Transverse colon (tissue), 4 donors: ENCODE measurements at regions not wholly inside any gene's neighbourhood (a gene's known extent, or its start where the extent isn't known, plus 50 kb on each side); places are given as distances from the start of the nearest gene placed in this dataset.

Experiments used
- DNase-seq: peaks from one replicate; pipeline ENCODE4 v3.0.0-alpha.2; 2019
- H3K27ac ChIP-seq, 4 donors: fragments of 200-600 bp; sonication (generic); 2 replicates each; pipeline ENCODE4 v1.5.1; 2016 to 2018; ENCODE audit warnings: inconsistent platforms in 4 of 4
- H3K27me3 ChIP-seq: fragments of 200-600 bp; sonication (generic); 2 replicates; pipeline ENCODE4 v1.5.1; 2017; ENCODE audit warnings: inconsistent platforms
- H3K36me3 ChIP-seq, 4 donors: fragments of 200-600 bp; sonication (generic); 2 replicates each; pipeline ENCODE4 v1.5.1; 2017 to 2019; ENCODE audit warnings: inconsistent platforms in 4 of 4
- H3K4me1 ChIP-seq, 4 donors: fragments of 200-600 bp; sonication (generic); 2 replicates each; pipeline ENCODE4 v1.5.1; 2017 to 2020; ENCODE audit warnings: inconsistent platforms in 4 of 4
- H3K4me3 ChIP-seq, 4 donors: fragments of 200-600 bp; sonication (generic); 1 replicate in 1 of 4; 2 replicates in 3 of 4; pipeline versions ENCODE4 v1.5.1 to v1.6.1; 2017 to 2019; ENCODE audit warnings: inconsistent platforms in 4 of 4
- H3K9me3 ChIP-seq, 2 donors: fragments of 200-600 bp; sonication (generic); 2 replicates each; pipeline ENCODE4 v1.5.1; 2017 to 2019; ENCODE audit warnings: inconsistent platforms in 2 of 2
- CTCF ChIP-seq, 5 experiments: fragments of 200-600 bp in 3 of 5; fragments of 450-650 bp in 2 of 5; sonication (generic) in 3 of 5; IDR thresholded peaks; 1 replicate in 2 of 5; 2 replicates in 3 of 5; pipeline ENCODE4 v1.5.1; 2016 to 2017; ENCODE audit warnings: antibody characterized with exemption in 5 of 5, inconsistent platforms in 3 of 5, mild to moderate bottlenecking in 2 of 5, moderate library complexity in 1 of 5
- EP300 ChIP-seq: sonication (generic); formaldehyde crosslinking; IDR thresholded peaks from one replicate; pipeline ENCODE4 v1.6.1; 2017; ENCODE audit warnings: antibody characterized with exemption, low read depth
- POLR2A ChIP-seq: fragments of 450-650 bp; IDR thresholded peaks from one replicate; pipeline ENCODE4 v1.6.1; 2016; ENCODE audit warnings: antibody characterized with exemption, mild to moderate bottlenecking, moderate library complexity
- POLR2AphosphoS5 ChIP-seq, 3 donors: sonication (generic); formaldehyde crosslinking; IDR thresholded peaks; one replicate each; pipeline ENCODE4 v1.6.1; 2016; ENCODE audit warnings: antibody characterized with exemption in 3 of 3
- WGBS, 2 donors: methylation state at CpG; one replicate each; pipeline ENCODE4 v1.1.5; 2018; ENCODE audit warnings: low coverage in 1 of 2; 5-methylcytosine and 5-hydroxymethylcytosine counted together
- in situ Hi-C, 4 donors: fragments of 200-750 bp; cut with MboI; loops; one replicate each; pipeline versions ENCODE4 v1.15.0 to v1.15.1; 2017; ENCODE audit warnings: low sequenced_read_pairs in 3 of 4, low pct_ligation_motif_present in 1 of 4, low pct_unique_long_range_greater_than_20kb in 1 of 4
- intact Hi-C: fragments of 100-400 bp; cut with DNase I; formaldehyde crosslinking; loops from one replicate; pipeline ENCODE4 v1.15.1; 2023; ENCODE audit warnings: low total_unique reads

GRCh38 chr3:154749514-154749913 is 319.5 kb upstream of the GPR149 start:
- Histone ChIP-seq H3K36me3 (no peaks in the 10 kb centered on the region), H3K27me3 (no peaks in the 10 kb centered on the region), H3K27ac (no peak overlapping the region), H3K4me1 (no peaks in the 10 kb centered on the region), H3K9me3 (no peaks in the 10 kb centered on the region), H3K4me3 (no peak overlapping the region)
- in situ Hi-C loops (no loop called here), intact Hi-C loops (no loop called here)
- TF ChIP-seq EP300 (no peak), CTCF (IDR thresholded peaks at IDR 0.05) (no peak), POLR2AphosphoS5 (IDR thresholded peaks at IDR 0.05) (no peak), POLR2A (no peak)
- DNase-seq: no peak
- 92% methylated on average over 3 of the region's 3 CpGs; no CpG with 5 or more reads in 1 of the 2 donors for WGBS, 2 donors

GRCh38 chr3:154745929-154746328 is 315.9 kb upstream of the GPR149 start:
- no peak for TF ChIP-seq EP300
- no peak for TF ChIP-seq POLR2AphosphoS5 (IDR thresholded peaks at IDR 0.05)
- no peak for TF ChIP-seq CTCF (IDR thresholded peaks at IDR 0.05)
- TF ChIP-seq POLR2A: no peak
- whole genome bisulfite sequencing, 2 donors: 17 to 19% methylated on average over 1 of the region's 1 CpG
- H3K4me1 ChIP-seq: no peaks in the 10 kb centered on the region
- H3K27me3 ChIP-seq: no peaks in the 10 kb centered on the region
- in situ Hi-C loops (no loop called here), intact Hi-C loops (no loop called here)
- H3K36me3 ChIP-seq: no peaks in the 10 kb centered on the region
- DNase-seq: no peak
- H3K9me3 ChIP-seq: peaks cover 0 to 3% of the 10 kb centered on the region in 2 donors
- no peak overlapping the region for H3K27ac ChIP-seq
- H3K4me3 ChIP-seq: no peak overlapping the region

- in situ Hi-C loops (no loop called here), intact Hi-C loops (no loop called here)
- Histone ChIP-seq H3K9me3 (peaks cover 0 to 3% of the 10 kb centered on the region in 2 donors), H3K27ac (no peak overlapping the region), H3K27me3 (no peaks in the 10 kb centered on the region), H3K4me3 (no peak overlapping the region), H3K4me1 (no peaks in the 10 kb centered on the region), H3K36me3 (no peaks in the 10 kb centered on the region)
- TF ChIP-seq POLR2AphosphoS5 (IDR thresholded peaks at IDR 0.05) (no peak), CTCF (IDR thresholded peaks at IDR 0.05) (no peak), POLR2A (no peak), EP300 (no peak)
- no peak for DNase-seq
Measured at GRCh38 chr3:154745122-154745521, 315.1 kb upstream of the GPR149 start.

- no peaks in the 10 kb centered on the region for H3K36me3 ChIP-seq
- H3K27ac ChIP-seq: no peak overlapping the region
- intact Hi-C loops: no loop called here
- no peak for TF ChIP-seq POLR2A
- in situ Hi-C loops: no loop called here
- H3K4me1 ChIP-seq: no peaks in the 10 kb centered on the region
- H3K4me3 ChIP-seq: no peak overlapping the region
- no peak for DNase-seq
- peaks cover 0 to 3% of the 10 kb centered on the region in 2 donors for H3K9me3 ChIP-seq
- no peaks in the 10 kb centered on the region for H3K27me3 ChIP-seq
Measured at GRCh38 chr3:154743418-154743817, 313.4 kb upstream of the GPR149 start.

- Histone ChIP-seq H3K4me3 (no peak overlapping the region), H3K27me3 (no peaks in the 10 kb centered on the region), H3K9me3 (no peaks in the 10 kb centered on the region), H3K36me3 (no peaks in the 10 kb centered on the region), H3K4me1 (no peaks in the 10 kb centered on the region), H3K27ac (no peak overlapping the region)
- TF ChIP-seq POLR2AphosphoS5 (IDR thresholded peaks at IDR 0.05) (no peak), EP300 (no peak), CTCF (IDR thresholded peaks at IDR 0.05) (no peak), POLR2A (no peak)
- intact Hi-C loops (no loop called here), in situ Hi-C loops (no loop called here)
- DNase-seq: no peak
- WGBS, 2 donors: 79 to 100% methylated on average over 1 of the region's 1 CpG
Measured at GRCh38 chr3:154734468-154734867, 304.5 kb upstream of the GPR149 start.
